ENCODE measurements at regions not wholly inside any gene's neighbourhood (a gene's known extent, or its start where the extent isn't known, plus 50 kb on each side); places are given as distances from the start of the nearest gene placed in this dataset.

DNA sequence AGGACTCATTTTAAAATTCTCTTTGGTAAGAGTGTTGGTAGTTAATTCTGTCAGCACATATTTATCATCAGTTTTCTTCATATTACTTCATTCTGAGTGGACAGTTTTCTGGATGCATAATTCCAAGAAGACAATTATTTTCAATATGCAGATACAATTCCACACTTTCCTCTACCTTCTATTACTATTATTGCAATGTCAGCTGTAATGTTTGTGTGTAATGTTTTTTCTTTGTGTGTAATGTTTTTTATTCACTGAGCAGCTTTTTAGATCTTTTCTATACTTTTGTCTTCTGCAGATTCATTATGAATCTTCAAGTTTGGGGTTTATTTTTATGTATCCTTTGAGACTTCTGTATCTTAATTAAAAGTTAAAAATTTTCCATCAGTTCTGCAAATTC lies 264.0 kb upstream of the VRK2 start:
- TF ChIP-seq CTCF (IDR thresholded peaks at IDR 0.05) = no peak
- TF ChIP-seq EP300 (IDR thresholded peaks at IDR 0.05) = no peak
